Epithelial cell of proximal tubule (primary cell): ENCODE measurements at regions not wholly inside any gene's neighbourhood (a gene's known extent, or its start where the extent isn't known, plus 50 kb on each side); places are given as distances from the start of the nearest gene placed in this dataset.

ENCODE experiments used
- DNase-seq: peaks from one replicate; pipeline ENCODE4 v3.0.0-alpha.2; 2011; ENCODE audit warnings: low read depth
- H3K4me3 ChIP-seq: 2 replicates; pipeline ENCODE4 v1.5.1; 2011; ENCODE audit warnings: low read depth, mild to moderate bottlenecking, low read length
- CTCF ChIP-seq: conservative IDR thresholded peaks from 2 replicates; pipeline ENCODE4 v1.5.1; 2012; ENCODE audit warnings: low read depth, mild to moderate bottlenecking, low read length

GRCh38 chr10:75291805-75292204, 56.0 kb upstream of the COMTD1 start:
- TF ChIP-seq CTCF = no peak
- no peak for DNase-seq
- no peak overlapping the region for H3K4me3 ChIP-seq

- H3K4me3 ChIP-seq = no peak overlapping the region
- DNase-seq = no peak
- TF ChIP-seq CTCF = no peak
These were observed 52.5 kb upstream of the COMTD1 start for GRCh38 chr10:75288140-75288711.

- no peak for DNase-seq
- H3K4me3 ChIP-seq = no peak overlapping the region
- no peak for TF ChIP-seq CTCF
These were observed 51.9 kb upstream of the COMTD1 start for GRCh38 chr10:75287697-75288096.

GRCh38 chr10:75286901-75287300, 51.1 kb upstream of the COMTD1 start:
- TF ChIP-seq CTCF = no peak
- DNase-seq = no peak
- no peak overlapping the region for H3K4me3 ChIP-seq
